Neural progenitor cell (in vitro differentiated cells): ENCODE measurements at regions not wholly inside any gene's neighbourhood (a gene's known extent, or its start where the extent isn't known, plus 50 kb on each side); places are given as distances from the start of the nearest gene placed in this dataset.

Experiments
- EZH2 ChIP-seq: fragments of 200-600 bp; sonication (generic); IDR thresholded peaks from 2 replicates; pipeline ENCODE4 v1.6.1; 2017; ENCODE audit warnings: antibody characterized with exemption, mild to moderate bottlenecking, moderate library complexity
- EZH2phosphoT487 ChIP-seq: fragments of 200-600 bp; sonication (generic); IDR thresholded peaks from 2 replicates; pipeline ENCODE4 v1.6.1; 2017; ENCODE audit warnings: antibody characterized with exemption
- TF ChIP-seq, protein P1 (sequence below): fragments of 200-600 bp; sonication (generic); IDR thresholded peaks from 2 replicates; pipeline ENCODE4 v1.5.1; 2017; ENCODE audit warnings: antibody characterized with exemption, mild to moderate bottlenecking

DNA sequence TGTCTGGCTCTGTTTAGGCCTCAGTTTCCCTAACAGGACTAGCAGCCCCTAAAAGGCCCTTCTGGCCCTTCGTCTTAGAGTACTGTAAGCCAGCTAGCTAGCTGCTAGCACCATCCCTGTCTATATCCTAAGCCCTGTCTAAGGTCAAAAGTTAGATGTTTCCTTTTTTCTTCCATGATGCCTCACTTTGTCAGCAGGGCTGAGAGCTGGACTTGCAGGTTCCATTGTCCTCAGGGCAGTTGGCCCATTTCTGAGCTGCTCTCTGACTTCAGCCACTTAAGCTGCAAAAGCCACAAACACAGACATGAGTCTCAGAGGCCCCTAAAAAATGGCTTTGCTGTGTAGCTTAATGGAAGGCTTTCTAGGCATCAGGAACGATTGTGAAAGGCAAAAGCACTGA is 187.7 kb downstream of the CBLN1 start:
- TF ChIP-seq EZH2phosphoT487 (no peak), EZH2 (no peak)
- TF ChIP-seq, protein P1, sequence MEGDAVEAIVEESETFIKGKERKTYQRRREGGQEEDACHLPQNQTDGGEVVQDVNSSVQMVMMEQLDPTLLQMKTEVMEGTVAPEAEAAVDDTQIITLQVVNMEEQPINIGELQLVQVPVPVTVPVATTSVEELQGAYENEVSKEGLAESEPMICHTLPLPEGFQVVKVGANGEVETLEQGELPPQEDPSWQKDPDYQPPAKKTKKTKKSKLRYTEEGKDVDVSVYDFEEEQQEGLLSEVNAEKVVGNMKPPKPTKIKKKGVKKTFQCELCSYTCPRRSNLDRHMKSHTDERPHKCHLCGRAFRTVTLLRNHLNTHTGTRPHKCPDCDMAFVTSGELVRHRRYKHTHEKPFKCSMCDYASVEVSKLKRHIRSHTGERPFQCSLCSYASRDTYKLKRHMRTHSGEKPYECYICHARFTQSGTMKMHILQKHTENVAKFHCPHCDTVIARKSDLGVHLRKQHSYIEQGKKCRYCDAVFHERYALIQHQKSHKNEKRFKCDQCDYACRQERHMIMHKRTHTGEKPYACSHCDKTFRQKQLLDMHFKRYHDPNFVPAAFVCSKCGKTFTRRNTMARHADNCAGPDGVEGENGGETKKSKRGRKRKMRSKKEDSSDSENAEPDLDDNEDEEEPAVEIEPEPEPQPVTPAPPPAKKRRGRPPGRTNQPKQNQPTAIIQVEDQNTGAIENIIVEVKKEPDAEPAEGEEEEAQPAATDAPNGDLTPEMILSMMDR = no peak
